Cardiac muscle cell (in vitro differentiated cells and primary cell): ENCODE measurements at regions not wholly inside any gene's neighbourhood (a gene's known extent, or its start where the extent isn't known, plus 50 kb on each side); places are given as distances from the start of the nearest gene placed in this dataset.
A peak's percentile ranks its signal among the peaks of the same experiment; 100 is the strongest.

Experiments
- DNase-seq, 2 donors: peaks; one replicate each; pipeline versions ENCODE4 v3.0.0 to v3.0.0-alpha.2; 2010 to 2017; ENCODE audit warnings: low read depth in 1 of 2, low spot score in 1 of 2
- H3K27ac ChIP-seq: fragments of 200-600 bp; sonication (generic); 2 replicates; pipeline ENCODE4 v1.5.1; 2016
- H3K27me3 ChIP-seq: fragments of 200-600 bp; sonication (generic); 2 replicates; pipeline ENCODE4 v1.6.0; 2016; ENCODE audit warnings: control low read depth
- H3K36me3 ChIP-seq: fragments of 200-600 bp; sonication (generic); 2 replicates; pipeline ENCODE4 v1.5.1; 2016; ENCODE audit warnings: control low read depth
- H3K4me1 ChIP-seq: fragments of 200-600 bp; sonication (generic); 2 replicates; pipeline ENCODE4 v1.8.1; 2017; ENCODE audit warnings: low read depth, mild to moderate bottlenecking, mixed run types
- H3K4me3 ChIP-seq: fragments of 200-600 bp; sonication (generic); 2 replicates; pipeline ENCODE4 v1.5.1; 2016; ENCODE audit warnings: mild to moderate bottlenecking
- H3K9me3 ChIP-seq: fragments of 200-600 bp; sonication (generic); 2 replicates; pipeline ENCODE4 v1.5.1; 2017; ENCODE audit warnings: low read depth, mild to moderate bottlenecking, control low read depth
- CTCF ChIP-seq: IDR thresholded peaks from 2 replicates; pipeline ENCODE4 v1.5.1; 2012; ENCODE audit warnings: low read depth, mild to moderate bottlenecking, low read length

DNA sequence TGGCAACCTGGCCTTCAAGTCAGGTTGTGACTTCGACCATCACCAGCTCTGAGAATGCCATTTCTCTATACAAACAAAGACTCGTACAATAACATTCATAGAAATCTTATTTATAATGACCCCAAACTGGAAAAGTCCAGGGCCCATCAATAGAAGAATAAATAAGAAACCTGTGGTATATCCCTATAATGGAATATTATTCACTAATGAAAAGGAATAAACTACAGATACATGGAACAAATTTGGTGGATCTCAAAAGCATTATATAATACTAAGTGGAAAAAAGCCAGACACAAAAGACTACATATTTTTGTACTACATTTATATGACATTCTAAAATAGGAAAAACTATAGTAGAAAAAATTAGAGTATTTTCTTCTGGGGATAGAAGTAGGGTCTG is 109.4 kb upstream of the INPP4B start:
- H3K27ac ChIP-seq, result no peak overlapping the region
- H3K36me3 ChIP-seq, result no peaks in the 10 kb centered on the region
- TF ChIP-seq CTCF, result no peak
- DNase-seq, result no peak
- H3K4me3 ChIP-seq, result no peak overlapping the region
- no peaks in the 10 kb centered on the region for H3K9me3 ChIP-seq
- H3K27me3 ChIP-seq, result no peaks in the 10 kb centered on the region
- peaks cover 8% of the 10 kb centered on the region for H3K4me1 ChIP-seq

DNA sequence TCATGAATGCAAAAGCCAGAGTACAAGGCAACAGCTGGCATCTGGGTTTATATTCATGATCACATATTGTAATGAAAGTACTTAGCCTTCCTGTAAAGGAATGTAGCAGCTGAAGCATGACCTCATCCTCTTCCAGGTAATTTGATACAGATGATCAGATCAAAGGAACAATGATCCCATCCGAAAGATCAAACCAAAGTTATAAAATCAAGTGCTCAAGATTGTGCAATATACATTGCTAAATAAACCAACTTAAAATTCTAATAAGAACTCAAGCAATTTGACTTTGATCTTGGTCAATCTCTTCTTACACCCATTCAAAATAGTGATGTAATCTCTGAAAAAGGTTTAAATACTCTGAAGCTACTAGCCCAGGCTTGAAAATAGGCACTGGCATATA is 113.1 kb upstream of the INPP4B start:
- TF ChIP-seq CTCF, result no peak
- DNase-seq, result no peak

DNA sequence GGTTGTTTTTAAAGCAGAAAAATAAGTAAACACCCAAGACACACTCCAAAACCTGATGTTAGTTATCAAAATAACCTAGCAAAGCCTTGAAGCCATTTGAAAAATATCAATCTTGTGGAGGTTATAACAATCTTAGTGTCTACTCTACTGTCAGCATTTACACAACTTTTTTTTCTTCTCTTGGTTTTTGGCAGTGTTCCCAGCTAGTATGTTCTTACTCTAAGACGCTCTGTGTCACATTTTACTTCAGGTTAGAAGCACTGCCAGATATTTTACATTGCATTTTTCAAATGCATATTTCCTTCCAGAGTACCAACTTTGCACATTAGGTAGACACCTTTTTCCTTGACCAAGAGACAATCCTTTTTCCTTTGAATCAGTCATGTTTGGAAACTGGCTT is 114.0 kb upstream of the INPP4B start:
- Histone ChIP-seq H3K27me3 (no peaks in the 10 kb centered on the region), H3K36me3 (no peaks in the 10 kb centered on the region), H3K27ac (peak overlapping the region; percentile 58), H3K9me3 (no peaks in the 10 kb centered on the region), H3K4me1 (peaks cover 18% of the 10 kb centered on the region), H3K4me3 (no peak overlapping the region)
- TF ChIP-seq CTCF, result no peak
- peak; percentile 25 to 50 for DNase-seq

More for the DNA sequence above, 113.1 kb upstream of the INPP4B start:
- Histone ChIP-seq H3K4me3 (no peak overlapping the region), H3K27me3 (no peaks in the 10 kb centered on the region), H3K4me1 (peaks cover 18% of the 10 kb centered on the region), H3K36me3 (no peaks in the 10 kb centered on the region), H3K27ac (no peak overlapping the region), H3K9me3 (no peaks in the 10 kb centered on the region)

GRCh38 chr4:142960867-142961644 is 115.0 kb upstream of the INPP4B start:
- H3K27ac ChIP-seq, result peak overlapping the region; percentile 58
- no peak for TF ChIP-seq CTCF
- no peaks in the 10 kb centered on the region for H3K27me3 ChIP-seq
- H3K4me3 ChIP-seq, result no peak overlapping the region
- H3K36me3 ChIP-seq, result no peaks in the 10 kb centered on the region
- peak in 1 of 2 donors; percentile 18 for DNase-seq
- H3K9me3 ChIP-seq, result no peaks in the 10 kb centered on the region
- peaks cover 18% of the 10 kb centered on the region for H3K4me1 ChIP-seq

GRCh38 chr4:142961866-142962265 is 115.8 kb upstream of the INPP4B start:
- DNase-seq, result peak in 1 of 2 donors; percentile 13
- Histone ChIP-seq H3K4me3 (no peak overlapping the region), H3K27ac (no peak overlapping the region), H3K9me3 (no peaks in the 10 kb centered on the region), H3K4me1 (peaks cover 18% of the 10 kb centered on the region), H3K36me3 (no peaks in the 10 kb centered on the region), H3K27me3 (no peaks in the 10 kb centered on the region)
- no peak for TF ChIP-seq CTCF
